Mesothelial cell of epicardium (in vitro differentiated cells): ENCODE measurements at regions not wholly inside any gene's neighbourhood (a gene's known extent, or its start where the extent isn't known, plus 50 kb on each side); places are given as distances from the start of the nearest gene placed in this dataset.
"Not testable (repeated sequence)": the region's sequence is repeated elsewhere in the genome, so short reads cannot be mapped to it uniquely, and the experiment has no call there.

ENCODE experiments used
- DNase-seq, 2 experiments: peaks; one replicate each; pipeline ENCODE4 v3.0.0; 2021; ENCODE audit warnings: low spot score in 2 of 2; ENCODE audit not compliant: unreplicated experiment in 2 of 2
- H3K27ac Mint-ChIP-seq: 2 replicates; pipeline ENCODE4 v1.8.0; 2021; ENCODE audit warnings: mixed read lengths
- H3K27me3 Mint-ChIP-seq: 2 replicates; pipeline ENCODE4 v1.8.0; 2021; ENCODE audit warnings: low read depth, mixed read lengths
- H3K36me3 Mint-ChIP-seq: 2 replicates; pipeline ENCODE4 v1.8.0; 2021; ENCODE audit warnings: mixed read lengths
- H3K4me1 Mint-ChIP-seq: 2 replicates; pipeline ENCODE4 v1.8.0; 2021; ENCODE audit warnings: mixed read lengths
- H3K4me3 Mint-ChIP-seq: 2 replicates; pipeline ENCODE4 v1.8.0; 2021; ENCODE audit warnings: mild to moderate bottlenecking, moderate library complexity, mixed read lengths
- H3K9me3 Mint-ChIP-seq: 2 replicates; pipeline ENCODE4 v1.8.0; 2021; ENCODE audit warnings: mixed read lengths

GRCh38 chr11:49585495-49585894 lies 366.7 kb upstream of the OR4C13 start:
- H3K9me3 Mint-ChIP-seq: peaks cover 28% of the 10 kb centered on the region
- not testable (repeated sequence) for H3K36me3 Mint-ChIP-seq

GRCh38 chr11:49608892-49609291 lies 343.3 kb upstream of the OR4C13 start:
- not testable (repeated sequence) for H3K4me3 Mint-ChIP-seq, H3K27me3 Mint-ChIP-seq, H3K27ac Mint-ChIP-seq, DNase-seq, H3K4me1 Mint-ChIP-seq, H3K36me3 Mint-ChIP-seq
- H3K9me3 Mint-ChIP-seq: peaks cover 80% of the 10 kb centered on the region

More at GRCh38 chr11:49585495-49585894, 366.7 kb upstream of the OR4C13 start:
- H3K4me1 Mint-ChIP-seq, H3K27ac Mint-ChIP-seq, H3K4me3 Mint-ChIP-seq, DNase-seq, H3K27me3 Mint-ChIP-seq: not testable (repeated sequence)

GRCh38 chr11:49623872-49624271 lies 328.3 kb upstream of the OR4C13 start:
- not testable (repeated sequence) for H3K36me3 Mint-ChIP-seq, H3K27me3 Mint-ChIP-seq, H3K4me3 Mint-ChIP-seq, DNase-seq, H3K27ac Mint-ChIP-seq, H3K4me1 Mint-ChIP-seq
- peaks cover 75% of the 10 kb centered on the region for H3K9me3 Mint-ChIP-seq

DNA sequence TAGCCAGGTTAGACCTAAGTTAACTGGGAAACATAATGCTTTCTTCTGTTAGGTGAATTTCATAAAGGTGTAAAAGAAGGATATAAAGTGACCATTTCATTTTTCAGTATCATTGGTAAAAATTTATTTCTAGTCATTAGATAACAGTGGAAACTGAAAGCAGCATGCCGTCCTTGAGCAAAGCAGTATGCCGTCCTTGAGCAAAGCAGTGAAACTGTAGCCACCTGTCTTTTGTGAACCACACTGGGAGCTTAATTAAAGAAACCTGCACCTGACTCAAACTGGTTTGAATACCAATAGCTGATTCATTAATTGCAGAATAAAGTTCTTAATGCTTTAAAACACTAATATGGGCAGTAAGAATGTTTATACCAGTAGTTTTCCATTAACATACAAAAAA lies 281.5 kb upstream of the OR4C13 start:
- not testable (repeated sequence) for H3K27ac Mint-ChIP-seq, DNase-seq, H3K4me3 Mint-ChIP-seq, H3K36me3 Mint-ChIP-seq, H3K4me1 Mint-ChIP-seq, H3K27me3 Mint-ChIP-seq
- peaks cover 65% of the 10 kb centered on the region for H3K9me3 Mint-ChIP-seq

DNA sequence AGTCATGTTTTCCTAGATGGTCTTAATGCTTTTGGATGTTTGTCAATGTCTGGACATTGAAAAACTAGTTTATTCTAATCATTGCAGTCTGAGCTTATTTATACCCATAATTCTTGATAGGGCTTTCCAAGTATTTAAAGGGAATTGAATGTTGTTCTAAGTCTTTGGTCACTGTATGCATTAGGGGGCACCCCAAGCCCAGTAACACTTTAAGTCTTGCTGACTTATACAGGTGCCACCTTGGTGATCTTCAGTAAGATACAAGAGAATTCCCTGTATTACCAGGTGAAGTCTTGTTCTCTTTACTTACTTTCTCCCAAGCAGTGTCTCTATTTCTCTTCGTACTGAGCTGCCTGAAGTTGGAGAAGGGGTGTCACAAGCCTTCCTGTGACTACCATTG lies 250.1 kb upstream of the OR4C13 start:
- not testable (repeated sequence) for DNase-seq, H3K27me3 Mint-ChIP-seq

GRCh38 chr11:49750447-49750846 lies 201.7 kb upstream of the OR4C13 start:
- H3K4me3 Mint-ChIP-seq, H3K27me3 Mint-ChIP-seq, H3K27ac Mint-ChIP-seq, H3K36me3 Mint-ChIP-seq, H3K4me1 Mint-ChIP-seq, DNase-seq: not testable (repeated sequence)
- peaks cover 65% of the 10 kb centered on the region for H3K9me3 Mint-ChIP-seq

More for the DNA sequence above, 250.1 kb upstream of the OR4C13 start:
- not testable (repeated sequence) for H3K4me3 Mint-ChIP-seq, H3K4me1 Mint-ChIP-seq, H3K27ac Mint-ChIP-seq, H3K36me3 Mint-ChIP-seq
- peaks cover 66% of the 10 kb centered on the region for H3K9me3 Mint-ChIP-seq

DNA sequence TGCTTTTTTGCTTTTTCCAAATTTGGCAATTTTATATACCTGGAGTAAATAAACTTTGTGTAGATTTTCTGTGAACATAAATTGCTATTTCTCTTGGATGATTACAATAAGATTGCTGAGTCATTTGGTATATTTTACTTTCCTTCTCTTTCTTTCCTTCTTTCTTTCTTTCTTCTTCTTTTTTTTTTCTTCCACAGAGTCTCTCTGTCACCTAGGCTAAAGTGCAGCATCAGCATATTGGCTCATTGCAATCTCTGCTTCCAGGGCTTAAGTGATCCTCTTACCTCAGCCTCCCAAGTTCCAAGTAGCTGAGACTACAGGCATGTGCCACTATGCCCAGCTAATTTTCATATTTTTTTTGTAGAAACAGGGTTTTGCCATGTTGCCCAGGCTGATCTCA lies 201.2 kb upstream of the OR4C13 start:
- H3K27ac Mint-ChIP-seq, H3K36me3 Mint-ChIP-seq, DNase-seq, H3K27me3 Mint-ChIP-seq, H3K4me1 Mint-ChIP-seq, H3K4me3 Mint-ChIP-seq: not testable (repeated sequence)
- peaks cover 64% of the 10 kb centered on the region for H3K9me3 Mint-ChIP-seq

GRCh38 chr11:49780791-49781190 lies 171.4 kb upstream of the OR4C13 start:
- H3K9me3 Mint-ChIP-seq: peaks cover 26% of the 10 kb centered on the region
- not testable (repeated sequence) for H3K36me3 Mint-ChIP-seq, H3K27ac Mint-ChIP-seq, H3K4me3 Mint-ChIP-seq, H3K4me1 Mint-ChIP-seq, H3K27me3 Mint-ChIP-seq, DNase-seq

- not testable (repeated sequence) for H3K27ac Mint-ChIP-seq, H3K27me3 Mint-ChIP-seq, H3K4me1 Mint-ChIP-seq, DNase-seq, H3K36me3 Mint-ChIP-seq, H3K4me3 Mint-ChIP-seq
- H3K9me3 Mint-ChIP-seq: peaks cover 32% of the 10 kb centered on the region
Observed at GRCh38 chr11:49782000-49782399, 170.2 kb upstream of the OR4C13 start.

- peaks cover 40% of the 10 kb centered on the region for H3K9me3 Mint-ChIP-seq
Observed at GRCh38 chr11:49783841-49784240, 168.3 kb upstream of the OR4C13 start.

GRCh38 chr11:49789787-49790186 lies 162.4 kb upstream of the OR4C13 start:
- H3K4me1 Mint-ChIP-seq, H3K36me3 Mint-ChIP-seq, DNase-seq, H3K27ac Mint-ChIP-seq, H3K4me3 Mint-ChIP-seq, H3K27me3 Mint-ChIP-seq: not testable (repeated sequence)
- peaks cover 44% of the 10 kb centered on the region for H3K9me3 Mint-ChIP-seq

More at GRCh38 chr11:49783841-49784240, 168.3 kb upstream of the OR4C13 start:
- H3K4me1 Mint-ChIP-seq, DNase-seq, H3K27ac Mint-ChIP-seq, H3K27me3 Mint-ChIP-seq, H3K36me3 Mint-ChIP-seq, H3K4me3 Mint-ChIP-seq: not testable (repeated sequence)

DNA sequence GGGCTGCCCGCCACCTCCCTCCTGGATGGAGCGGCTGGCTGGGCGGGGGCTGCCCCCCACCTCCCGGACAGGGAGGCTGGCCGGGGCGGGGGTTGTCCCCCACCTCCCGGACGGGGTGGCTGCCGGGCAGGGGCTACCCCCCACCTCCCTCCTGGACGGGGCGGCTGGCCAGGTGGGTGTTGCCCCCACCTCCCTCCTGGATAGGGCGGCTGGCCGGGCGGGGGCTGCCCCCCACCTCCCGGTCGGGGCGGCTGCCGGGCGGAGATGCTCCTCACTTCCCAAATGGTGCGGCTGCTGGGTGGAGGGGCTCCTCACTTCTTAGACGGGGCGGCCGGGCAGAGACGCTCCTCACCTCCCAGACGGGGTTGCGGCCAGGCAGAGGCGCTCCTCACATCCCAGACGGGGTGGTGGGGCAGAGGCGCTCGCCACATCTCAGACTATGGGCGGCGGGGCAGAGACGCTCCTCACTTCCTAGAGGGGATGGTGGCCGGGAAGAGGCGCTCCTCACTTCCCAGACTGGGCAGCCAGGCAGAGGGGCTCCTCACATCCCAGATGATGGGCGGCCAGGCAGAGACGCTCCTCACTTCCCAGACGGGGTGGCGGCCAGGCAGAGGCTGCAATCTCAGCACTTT lies 153.9 kb upstream of the OR4C13 start:
- H3K36me3 Mint-ChIP-seq, H3K4me3 Mint-ChIP-seq, H3K27ac Mint-ChIP-seq: not testable (repeated sequence)

GRCh38 chr11:49817705-49818430 lies 134.3 kb upstream of the OR4C13 start:
- H3K27ac Mint-ChIP-seq, H3K4me3 Mint-ChIP-seq, H3K36me3 Mint-ChIP-seq, H3K4me1 Mint-ChIP-seq, H3K27me3 Mint-ChIP-seq, DNase-seq: not testable (repeated sequence)
- H3K9me3 Mint-ChIP-seq: peaks cover 35% of the 10 kb centered on the region

More for the DNA sequence above, 153.9 kb upstream of the OR4C13 start:
- not testable (repeated sequence) for DNase-seq, H3K4me1 Mint-ChIP-seq, H3K27me3 Mint-ChIP-seq
- H3K9me3 Mint-ChIP-seq: peaks cover 30% of the 10 kb centered on the region

DNA sequence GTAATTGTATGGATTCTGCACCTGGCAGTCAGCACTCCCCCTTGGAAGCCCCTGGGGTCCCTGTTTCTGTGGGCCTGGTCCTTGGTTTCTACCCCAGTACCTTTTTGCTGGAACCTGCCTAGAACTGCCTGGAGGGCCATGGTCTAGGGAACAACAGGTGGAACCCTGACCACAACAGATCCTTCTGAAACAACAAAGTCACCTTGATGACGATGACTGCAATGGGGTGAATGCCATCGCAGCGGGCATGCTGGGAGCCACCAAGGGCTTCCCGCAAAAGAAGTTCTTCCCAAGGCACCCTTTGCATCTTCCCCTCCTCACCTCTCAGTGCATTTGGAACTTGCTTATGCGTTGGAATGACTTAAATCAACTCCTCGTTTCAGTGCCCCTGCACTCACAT lies 129.0 kb upstream of the OR4C13 start:
- H3K27ac Mint-ChIP-seq, H3K36me3 Mint-ChIP-seq, DNase-seq, H3K4me3 Mint-ChIP-seq, H3K27me3 Mint-ChIP-seq, H3K4me1 Mint-ChIP-seq: not testable (repeated sequence)
- H3K9me3 Mint-ChIP-seq: peaks cover 46% of the 10 kb centered on the region
